ENCODE measurements at regions not wholly inside any gene's neighbourhood (a gene's known extent, or its start where the extent isn't known, plus 50 kb on each side); places are given as distances from the start of the nearest gene placed in this dataset.
"Not testable (repeated sequence)": the region's sequence is repeated elsewhere in the genome, so short reads cannot be mapped to it uniquely, and the experiment has no call there.

- H3K9me3 ChIP-seq (ENCODE audit: control insufficient read depth, low read length): no peaks in the 10 kb centered on the region
- TF ChIP-seq, protein P1, sequence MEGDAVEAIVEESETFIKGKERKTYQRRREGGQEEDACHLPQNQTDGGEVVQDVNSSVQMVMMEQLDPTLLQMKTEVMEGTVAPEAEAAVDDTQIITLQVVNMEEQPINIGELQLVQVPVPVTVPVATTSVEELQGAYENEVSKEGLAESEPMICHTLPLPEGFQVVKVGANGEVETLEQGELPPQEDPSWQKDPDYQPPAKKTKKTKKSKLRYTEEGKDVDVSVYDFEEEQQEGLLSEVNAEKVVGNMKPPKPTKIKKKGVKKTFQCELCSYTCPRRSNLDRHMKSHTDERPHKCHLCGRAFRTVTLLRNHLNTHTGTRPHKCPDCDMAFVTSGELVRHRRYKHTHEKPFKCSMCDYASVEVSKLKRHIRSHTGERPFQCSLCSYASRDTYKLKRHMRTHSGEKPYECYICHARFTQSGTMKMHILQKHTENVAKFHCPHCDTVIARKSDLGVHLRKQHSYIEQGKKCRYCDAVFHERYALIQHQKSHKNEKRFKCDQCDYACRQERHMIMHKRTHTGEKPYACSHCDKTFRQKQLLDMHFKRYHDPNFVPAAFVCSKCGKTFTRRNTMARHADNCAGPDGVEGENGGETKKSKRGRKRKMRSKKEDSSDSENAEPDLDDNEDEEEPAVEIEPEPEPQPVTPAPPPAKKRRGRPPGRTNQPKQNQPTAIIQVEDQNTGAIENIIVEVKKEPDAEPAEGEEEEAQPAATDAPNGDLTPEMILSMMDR (conservative IDR thresholded peaks at IDR 0.05): no peak
- Mint-ChIP-seq H3K4me3 (no peak overlapping the region), H3K36me3 (ENCODE audit: low read depth) (no peaks in the 10 kb centered on the region), H3K27me3 (ENCODE audit: insufficient read depth) (peaks cover 13% of the 10 kb centered on the region), H3K9me3 (no peaks in the 10 kb centered on the region), H3K4me1 (peaks cover 9% of the 10 kb centered on the region), H3K27ac (no peak overlapping the region)
- H3K9ac ChIP-seq (ENCODE audit: extremely low read depth, low read length, poor library complexity, severe bottlenecking): no peak overlapping the region
- H3K4me3 ChIP-seq (ENCODE audit: low read length): no peak overlapping the region
- 40 to 95% methylated on average over 1 to 2 of the region's 2 CpGs for WGBS, 2 experiments (ENCODE audit: insufficient coverage in 1 of 2, insufficient read length in 1 of 2)
- H3K27ac ChIP-seq (ENCODE audit: low read depth, low read length): no peak overlapping the region
- no peak for DNase-seq
- no peaks in the 10 kb centered on the region for H3K27me3 ChIP-seq (ENCODE audit: control insufficient read depth, insufficient read depth, low read length, poor library complexity, severe bottlenecking)
- no peaks in the 10 kb centered on the region for H3K36me3 ChIP-seq (ENCODE audit: control insufficient read depth, insufficient read depth, low read length)
- H3K4me1 ChIP-seq (ENCODE audit: control insufficient read depth, insufficient read depth, low read length): no peaks in the 10 kb centered on the region
These were observed 60.0 kb upstream of the FER start for GRCh38 chr5:108687595-108688200.

DNA sequence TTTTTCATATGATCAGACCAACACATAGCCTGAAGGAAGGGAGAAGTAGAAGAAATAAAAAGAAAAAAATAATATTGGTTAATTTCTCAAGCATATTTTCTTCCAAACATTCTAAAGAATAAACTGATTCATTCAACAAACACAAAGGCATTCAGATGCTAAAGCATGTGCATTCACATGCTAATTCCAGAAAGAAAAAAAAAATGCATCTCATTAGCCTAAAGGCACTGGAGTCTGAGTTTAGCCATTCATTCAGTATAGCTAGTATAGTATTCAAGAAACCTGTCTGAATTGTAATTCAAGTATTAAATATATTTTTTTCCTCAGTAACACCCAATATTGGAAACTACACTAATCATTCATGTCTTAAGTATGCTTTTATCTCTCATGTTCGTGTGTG is 61.0 kb upstream of the FER start:
- H3K36me3 Mint-ChIP-seq (ENCODE audit: low read depth): no peaks in the 10 kb centered on the region
- H3K36me3 ChIP-seq (ENCODE audit: control insufficient read depth, insufficient read depth, low read length): no peaks in the 10 kb centered on the region
- no peak overlapping the region for H3K9ac ChIP-seq (ENCODE audit: extremely low read depth, low read length, poor library complexity, severe bottlenecking)
- no CpG with 5 or more reads among the region's 1 CpG for WGBS, 2 experiments (ENCODE audit: insufficient coverage in 1 of 2, insufficient read length in 1 of 2)
- no peaks in the 10 kb centered on the region for H3K9me3 Mint-ChIP-seq
- H3K4me3 Mint-ChIP-seq: no peak overlapping the region
- H3K27me3 Mint-ChIP-seq (ENCODE audit: insufficient read depth): peaks cover 13% of the 10 kb centered on the region
- H3K9me3 ChIP-seq (ENCODE audit: control insufficient read depth, low read length): no peaks in the 10 kb centered on the region
- H3K27ac Mint-ChIP-seq: no peak overlapping the region
- no peak for DNase-seq
- no peaks in the 10 kb centered on the region for H3K4me1 ChIP-seq (ENCODE audit: control insufficient read depth, insufficient read depth, low read length)
- H3K4me1 Mint-ChIP-seq: peaks cover 9% of the 10 kb centered on the region
- no peak overlapping the region for H3K4me3 ChIP-seq (ENCODE audit: low read length)
- H3K27ac ChIP-seq (ENCODE audit: low read depth, low read length): no peak overlapping the region
- TF ChIP-seq, protein P1 (conservative IDR thresholded peaks at IDR 0.05): no peak
- H3K27me3 ChIP-seq (ENCODE audit: control insufficient read depth, insufficient read depth, low read length, poor library complexity, severe bottlenecking): no peaks in the 10 kb centered on the region

DNA sequence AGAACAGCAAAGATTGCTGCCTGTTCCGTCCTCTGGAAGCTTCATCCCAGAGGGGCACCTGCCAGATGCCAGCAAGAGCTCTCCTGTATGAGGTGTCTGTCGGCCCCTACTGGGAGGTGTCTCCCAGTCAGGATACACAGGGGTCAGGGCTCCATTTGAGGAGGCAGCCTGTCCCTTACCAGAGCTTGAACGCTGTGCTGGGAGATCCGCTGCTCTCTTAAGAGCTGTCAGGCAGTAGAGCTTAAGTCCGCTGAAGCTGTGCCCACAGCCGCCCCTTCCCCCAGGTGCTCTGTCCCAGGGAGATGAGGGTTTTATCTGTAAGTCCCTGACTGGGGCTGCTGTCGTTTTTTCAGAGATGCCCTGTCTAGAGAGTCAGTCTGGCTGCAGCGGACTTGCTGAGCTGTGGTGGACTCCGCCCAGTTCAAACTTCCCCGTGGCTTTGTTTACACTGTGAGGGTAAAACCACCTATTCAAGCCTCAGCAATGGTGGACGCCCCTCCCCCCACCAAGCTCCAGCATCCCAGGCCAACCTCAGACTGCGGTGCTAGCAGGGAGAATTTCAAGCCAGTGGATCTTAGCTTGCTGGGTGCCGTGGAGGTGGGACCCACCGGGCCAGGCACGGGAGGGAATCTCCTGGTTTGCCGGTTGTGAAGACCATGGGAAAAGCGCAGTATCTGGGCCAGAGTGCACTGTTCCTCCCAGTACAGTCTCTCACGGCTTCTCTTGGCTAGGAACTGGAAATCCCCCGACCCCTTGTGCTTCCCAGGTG is 62.1 kb upstream of the FER start:
- not testable (repeated sequence) for H3K27ac ChIP-seq (ENCODE audit: low read depth, low read length); H3K36me3 ChIP-seq (ENCODE audit: control insufficient read depth, insufficient read depth, low read length); H3K27me3 ChIP-seq (ENCODE audit: control insufficient read depth, insufficient read depth, low read length, poor library complexity, severe bottlenecking); H3K9ac ChIP-seq (ENCODE audit: extremely low read depth, low read length, poor library complexity, severe bottlenecking); H3K4me1 Mint-ChIP-seq; H3K36me3 Mint-ChIP-seq (ENCODE audit: low read depth); H3K9me3 Mint-ChIP-seq; H3K9me3 ChIP-seq (ENCODE audit: control insufficient read depth, low read length); H3K4me3 ChIP-seq (ENCODE audit: low read length); H3K4me1 ChIP-seq (ENCODE audit: control insufficient read depth, insufficient read depth, low read length)
- Mint-ChIP-seq H3K27me3 (ENCODE audit: insufficient read depth) (peaks cover 13% of the 10 kb centered on the region), H3K27ac (peak overlapping the region; percentile 72), H3K4me3 (peak overlapping the region; percentile 49)
- 56% methylated on average over 14 to 19 of the region's 19 CpGs for WGBS, 2 experiments (ENCODE audit: insufficient coverage in 1 of 2, insufficient read length in 1 of 2)
- DNase-seq: peak; percentile 85
